GM23248 (cell line): ENCODE measurements at regions not wholly inside any gene's neighbourhood (a gene's known extent, or its start where the extent isn't known, plus 50 kb on each side); places are given as distances from the start of the nearest gene placed in this dataset.

Experiments
- DNase-seq: peaks from one replicate; pipeline ENCODE4 v3.0.0-alpha.2; 2015
- H2AFZ ChIP-seq: fragments of 200-600 bp; sonication (generic); 2 replicates; pipeline ENCODE4 v1.6.1; 2016; ENCODE audit warnings: antibody characterized with exemption
- H3F3A ChIP-seq: fragments of 200-600 bp; sonication (generic); 2 replicates; pipeline ENCODE4 v1.6.1; 2016; ENCODE audit warnings: mild to moderate bottlenecking, antibody characterized with exemption, mixed run types; ENCODE audit not compliant: insufficient read depth
- H3K27ac ChIP-seq: fragments of 200-600 bp; sonication (generic); 2 replicates; pipeline ENCODE4 v1.5.1; 2016; ENCODE audit warnings: mild to moderate bottlenecking
- H3K27me3 ChIP-seq: fragments of 200-600 bp; sonication (generic); replicated peaks from 2 replicates; pipeline ENCODE4 v1.6.1; 2016; ENCODE audit warnings: mild to moderate bottlenecking; ENCODE audit not compliant: insufficient read depth
- H3K36me3 ChIP-seq: fragments of 200-600 bp; sonication (generic); 2 replicates; pipeline ENCODE4 v1.6.1; 2016; ENCODE audit warnings: low read depth, mild to moderate bottlenecking
- H3K4me1 ChIP-seq: fragments of 200-600 bp; sonication (generic); 2 replicates; pipeline ENCODE4 v1.6.1; 2016; ENCODE audit warnings: mild to moderate bottlenecking; ENCODE audit not compliant: insufficient read depth
- H3K4me2 ChIP-seq: fragments of 200-600 bp; sonication (generic); one replicate; pipeline ENCODE4 v1.6.1; 2016; ENCODE audit warnings: mild to moderate bottlenecking; ENCODE audit not compliant: unreplicated experiment
- H3K4me3 ChIP-seq: fragments of 200-600 bp; sonication (generic); 2 replicates; pipeline ENCODE4 v1.5.1; 2016; ENCODE audit warnings: mild to moderate bottlenecking
- H3K79me2 ChIP-seq: fragments of 200-600 bp; sonication (generic); 2 replicates; pipeline ENCODE4 v1.6.1; 2016; ENCODE audit warnings: mild to moderate bottlenecking; ENCODE audit not compliant: insufficient read depth
- H3K9ac ChIP-seq: fragments of 200-600 bp; sonication (generic); 2 replicates; pipeline ENCODE4 v1.6.1; 2016; ENCODE audit warnings: mild to moderate bottlenecking
- H3K9me2 ChIP-seq: fragments of 200-600 bp; sonication (generic); 2 replicates; pipeline ENCODE4 v1.6.1; 2016; ENCODE audit warnings: mixed run types, mild to moderate bottlenecking, moderate library complexity; ENCODE audit not compliant: insufficient read depth
- H3K9me3 ChIP-seq: fragments of 200-600 bp; sonication (generic); one replicate; pipeline ENCODE4 v1.6.1; 2017; ENCODE audit warnings: low read depth
- H4K20me1 ChIP-seq: fragments of 200-600 bp; sonication (generic); 2 replicates; pipeline ENCODE4 v1.6.0; 2016; ENCODE audit not compliant: insufficient read depth
- EZH2 ChIP-seq: fragments of 200-600 bp; sonication (generic); IDR thresholded peaks from 2 replicates; pipeline ENCODE4 v1.6.1; 2018; ENCODE audit warnings: antibody characterized with exemption, mild to moderate bottlenecking; ENCODE audit not compliant: insufficient read depth, poor library complexity, severe bottlenecking
- EZH2phosphoT487 ChIP-seq: fragments of 200-600 bp; sonication (generic); IDR thresholded peaks from 2 replicates; pipeline ENCODE4 v1.6.1; 2018; ENCODE audit warnings: antibody characterized with exemption, moderate library complexity, mild to moderate bottlenecking, low read depth; ENCODE audit not compliant: insufficient read depth
- WGBS, 2 experiments: methylation state at CpG; one replicate each; pipeline ENCODE4 v1.1.6; 2015 to 2017; ENCODE audit warnings: low lambda C conversion rate in 2 of 2, low coverage in 1 of 2; ENCODE audit errors: missing lambda C conversion rate in 2 of 2; 5-methylcytosine and 5-hydroxymethylcytosine counted together
- in situ Hi-C: fragments of 300-500 bp; cut with MboI; formaldehyde crosslinking; loops from 2 replicates; pipeline ENCODE4 v1.15.0; 2020

DNA sequence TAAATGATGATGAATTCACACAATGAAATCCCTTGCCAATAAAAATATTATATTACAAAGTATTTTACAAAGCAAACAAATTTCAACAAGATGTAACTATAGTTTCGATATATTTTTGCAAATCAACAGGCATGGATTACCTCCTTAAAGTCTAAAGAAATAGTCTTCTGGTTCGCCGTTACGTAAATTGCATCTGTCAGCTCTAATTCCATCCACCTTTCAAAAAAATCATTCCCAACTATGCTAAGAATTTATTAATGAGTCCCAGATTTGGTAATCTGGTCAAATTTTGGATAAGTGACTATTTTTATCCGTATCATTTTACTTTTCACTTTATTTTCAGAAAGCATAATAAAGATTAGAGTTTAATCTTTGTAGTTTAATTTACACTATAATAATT, 1984.9 kb downstream of the EFNA5 start:
- WGBS, 2 experiments: 64 to 67% methylated on average over 5 of the region's 5 CpGs
- no peak for DNase-seq
- in situ Hi-C loops: no loop called here

DNA sequence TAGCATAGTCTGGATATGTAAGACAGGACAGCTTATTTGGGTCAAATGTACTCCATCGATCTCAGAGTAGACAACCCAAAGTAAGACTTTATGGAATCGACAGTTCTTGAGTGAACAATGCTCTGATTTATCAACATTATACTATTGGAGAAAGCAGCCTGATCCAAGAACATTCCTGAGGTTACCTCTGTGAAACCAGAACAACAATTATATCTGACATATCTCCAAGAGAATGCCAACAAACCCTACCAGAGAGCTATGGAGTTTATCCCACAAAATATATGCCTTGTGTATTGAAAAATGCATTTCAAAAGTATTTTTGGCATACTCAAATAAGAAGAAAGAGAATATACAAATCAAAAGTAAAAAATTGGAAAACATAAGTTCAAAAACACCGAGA, 1985.9 kb downstream of the EFNA5 start:
- no peaks in the 10 kb centered on the region for H3K9me3 ChIP-seq
- no peak overlapping the region for H3K9ac ChIP-seq
- in situ Hi-C loops: no loop called here
- no peaks in the 10 kb centered on the region for H3K4me1 ChIP-seq
- H3K4me2 ChIP-seq: no peak overlapping the region
- TF ChIP-seq EZH2phosphoT487 (no peak), EZH2 (no peak)
- no peak overlapping the region for H3K4me3 ChIP-seq
- 55 to 58% methylated on average over 3 of the region's 3 CpGs for WGBS, 2 experiments
- no peaks in the 10 kb centered on the region for H3K79me2 ChIP-seq
- H3K27me3 ChIP-seq: no peaks in the 10 kb centered on the region
- no peaks in the 10 kb centered on the region for H3K9me2 ChIP-seq
- H4K20me1 ChIP-seq: no peaks in the 10 kb centered on the region
- H2AFZ ChIP-seq: no peak overlapping the region
- H3F3A ChIP-seq: no peaks in the 10 kb centered on the region
- no peak overlapping the region for H3K27ac ChIP-seq
- no peaks in the 10 kb centered on the region for H3K36me3 ChIP-seq
- no peak for DNase-seq

More for the DNA sequence above, 1984.9 kb downstream of the EFNA5 start:
- no peaks in the 10 kb centered on the region for H3K9me2 ChIP-seq
- no peaks in the 10 kb centered on the region for H3K27me3 ChIP-seq
- no peak for TF ChIP-seq EZH2phosphoT487
- TF ChIP-seq EZH2: no peak
- no peak overlapping the region for H3K27ac ChIP-seq
- H4K20me1 ChIP-seq: no peaks in the 10 kb centered on the region
- H3K79me2 ChIP-seq: no peaks in the 10 kb centered on the region
- no peak overlapping the region for H3K9ac ChIP-seq
- H3K36me3 ChIP-seq: no peaks in the 10 kb centered on the region
- no peak overlapping the region for H3K4me3 ChIP-seq
- H3K9me3 ChIP-seq: no peaks in the 10 kb centered on the region
- no peaks in the 10 kb centered on the region for H3K4me1 ChIP-seq
- H2AFZ ChIP-seq: no peak overlapping the region
- H3K4me2 ChIP-seq: no peak overlapping the region
- H3F3A ChIP-seq: no peaks in the 10 kb centered on the region

DNA sequence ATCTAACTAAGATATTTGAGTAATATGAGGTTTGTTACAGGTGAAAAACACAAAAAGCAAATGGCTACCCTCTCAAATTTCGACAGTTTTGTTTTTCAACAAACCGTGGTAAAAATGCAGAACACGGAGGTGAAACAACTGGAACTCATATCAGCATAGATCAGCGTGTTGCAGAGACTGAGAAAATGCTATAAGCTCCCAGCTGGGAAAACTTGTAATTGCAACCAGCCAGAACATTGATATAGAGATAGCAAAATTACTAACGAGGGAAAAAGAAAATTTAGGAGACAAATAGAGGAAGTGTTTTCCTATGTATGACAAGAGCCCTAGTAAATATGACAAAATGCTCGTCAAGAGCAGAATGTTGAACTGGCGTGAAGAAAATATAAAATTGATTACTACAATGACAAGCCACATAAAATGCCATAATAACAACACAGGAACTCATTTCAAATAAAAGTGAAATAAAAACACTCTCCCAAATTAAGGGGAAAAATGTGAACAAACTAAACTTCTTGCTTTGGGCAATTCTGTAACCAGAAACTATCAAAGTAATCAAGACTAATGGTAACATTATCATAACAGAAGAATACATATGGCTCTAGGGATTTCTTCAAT, 1989.8 kb downstream of the EFNA5 start:
- Histone ChIP-seq H3K79me2 (no peaks in the 10 kb centered on the region), H3K9me2 (no peaks in the 10 kb centered on the region), H3F3A (no peaks in the 10 kb centered on the region), H2AFZ (no peak overlapping the region), H3K36me3 (no peaks in the 10 kb centered on the region), H3K4me3 (no peak overlapping the region), H3K4me2 (no peak overlapping the region), H3K9me3 (no peaks in the 10 kb centered on the region), H4K20me1 (no peaks in the 10 kb centered on the region), H3K4me1 (no peaks in the 10 kb centered on the region), H3K9ac (no peak overlapping the region), H3K27ac (no peak overlapping the region), H3K27me3 (no peaks in the 10 kb centered on the region)
- DNase-seq: no peak
- WGBS, 2 experiments: 15 to 19% methylated on average over 7 of the region's 7 CpGs
- in situ Hi-C loops: no loop called here
- no peak for TF ChIP-seq EZH2phosphoT487
- TF ChIP-seq EZH2: no peak

DNA sequence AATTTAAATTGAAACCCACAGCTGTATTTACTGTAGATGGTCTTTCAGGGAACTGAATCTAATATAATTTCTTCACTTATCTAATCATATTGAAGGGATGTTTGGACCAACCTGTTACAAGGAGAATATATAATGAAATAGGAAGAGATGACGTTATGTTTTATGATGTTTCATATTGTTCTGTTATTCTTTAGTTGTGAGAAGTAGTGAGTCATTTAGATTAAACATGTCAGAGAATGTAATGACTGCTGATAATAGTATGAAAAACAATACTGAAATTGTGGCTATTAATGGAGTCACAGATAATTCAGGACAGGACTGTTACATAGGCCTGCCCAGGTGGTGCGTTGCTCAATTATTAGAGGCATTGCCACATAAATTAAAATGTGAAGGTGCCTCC, 1993.4 kb downstream of the EFNA5 start:
- TF ChIP-seq EZH2 (no peak), EZH2phosphoT487 (no peak)
- no peak for DNase-seq
- no peaks in the 10 kb centered on the region for H3F3A ChIP-seq
- in situ Hi-C loops: no loop called here
- WGBS, 2 experiments: 27 to 33% methylated on average over 2 of the region's 2 CpGs
- no peaks in the 10 kb centered on the region for H3K36me3 ChIP-seq
- no peak overlapping the region for H3K9ac ChIP-seq
- H4K20me1 ChIP-seq: no peaks in the 10 kb centered on the region
- H3K4me1 ChIP-seq: no peaks in the 10 kb centered on the region
- H2AFZ ChIP-seq: no peak overlapping the region
- H3K4me2 ChIP-seq: no peak overlapping the region
- H3K9me3 ChIP-seq: no peaks in the 10 kb centered on the region
- H3K27me3 ChIP-seq: no peaks in the 10 kb centered on the region
- H3K9me2 ChIP-seq: no peaks in the 10 kb centered on the region
- H3K27ac ChIP-seq: no peak overlapping the region
- H3K79me2 ChIP-seq: no peaks in the 10 kb centered on the region
- H3K4me3 ChIP-seq: no peak overlapping the region

DNA sequence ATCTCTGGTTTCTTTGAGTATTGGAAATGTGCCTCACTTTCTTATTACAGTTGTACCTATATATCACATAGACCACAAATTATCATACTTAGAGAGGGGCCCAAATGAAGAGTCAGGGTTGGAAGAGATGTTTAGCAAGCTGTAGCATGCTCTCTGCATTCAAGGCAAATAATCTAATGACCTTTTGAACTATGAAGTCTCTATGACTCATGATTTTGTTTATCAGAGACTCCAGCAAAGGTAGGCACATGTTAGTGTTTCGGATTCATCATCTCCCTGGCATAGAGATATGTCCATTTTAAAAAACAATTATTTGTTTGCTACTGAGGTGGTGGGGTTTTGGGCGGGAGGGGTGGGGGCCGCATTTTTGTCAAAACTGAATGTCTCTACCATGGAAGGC, 2000.1 kb downstream of the EFNA5 start:
- 34 to 50% methylated on average over 3 of the region's 3 CpGs for WGBS, 2 experiments
- no peaks in the 10 kb centered on the region for H4K20me1 ChIP-seq
- no peak overlapping the region for H3K27ac ChIP-seq
- DNase-seq: no peak
- H3K4me3 ChIP-seq: no peak overlapping the region
- no peaks in the 10 kb centered on the region for H3K4me1 ChIP-seq
- no peak for TF ChIP-seq EZH2
- no peak for TF ChIP-seq EZH2phosphoT487
- no peaks in the 10 kb centered on the region for H3K79me2 ChIP-seq
- no peaks in the 10 kb centered on the region for H3K9me3 ChIP-seq
- H2AFZ ChIP-seq: no peak overlapping the region
- in situ Hi-C loops: no loop called here
- H3K9me2 ChIP-seq: no peaks in the 10 kb centered on the region
- H3K27me3 ChIP-seq: no peaks in the 10 kb centered on the region
- H3K9ac ChIP-seq: no peak overlapping the region
- H3F3A ChIP-seq: no peaks in the 10 kb centered on the region
- H3K4me2 ChIP-seq: no peak overlapping the region
- H3K36me3 ChIP-seq: no peaks in the 10 kb centered on the region
